PC-9 (cell line): ENCODE measurements at regions not wholly inside any gene's neighbourhood (a gene's known extent, or its start where the extent isn't known, plus 50 kb on each side); places are given as distances from the start of the nearest gene placed in this dataset.

ENCODE experiments used
- BruUV-seq: library from RNA; stranded (reverse); fragments of 400-500 nt; replicated peaks from 2 replicates; lab custom pipeline; 2021; lab: Mats Ljungman, UMichigan
- CTCF ChIA-PET: fragments of 300-600 bp; sonication (Branson Sonifier 250); formaldehyde crosslinking; loops from one replicate; lab custom pipeline; 2022; ENCODE audit warnings: antibody characterized with exemption; lab: Charles Lee
- POLR2A ChIA-PET: fragments of 300-600 bp; sonication (Branson Sonifier 250); formaldehyde crosslinking; loops from one replicate; lab custom pipeline; 2022; ENCODE audit warnings: antibody characterized with exemption; ENCODE audit not compliant: unreplicated experiment; lab: Charles Lee
- DNase-seq, 2 experiments: peaks; one replicate each; pipeline versions ENCODE4 v3.0.0 to v3.0.0-alpha.2; 2015 to 2022; ENCODE audit warnings: mixed read lengths in 1 of 2
- H2AFZ ChIP-seq: fragments of 200-600 bp; sonication (generic); 2 replicates; pipeline ENCODE4 v1.8.1; 2017; ENCODE audit warnings: antibody characterized with exemption
- H3F3A ChIP-seq: fragments of 200-600 bp; sonication (generic); 2 replicates; pipeline ENCODE4 v1.8.1; 2017; ENCODE audit warnings: antibody characterized with exemption, mild to moderate bottlenecking, low read depth; ENCODE audit not compliant: insufficient read depth
- H3K27ac ChIP-seq: fragments of 200-600 bp; sonication (generic); 2 replicates; pipeline ENCODE4 v1.6.1; 2016; ENCODE audit warnings: mixed run types
- H3K27me3 ChIP-seq: fragments of 200-600 bp; sonication (generic); 2 replicates; pipeline ENCODE4 v1.6.1; 2016; ENCODE audit warnings: low read depth, mixed run types; ENCODE audit not compliant: insufficient read depth
- H3K36me3 ChIP-seq: fragments of 200-600 bp; sonication (generic); 2 replicates; pipeline ENCODE4 v1.6.1; 2016; ENCODE audit warnings: low read depth, mixed run types
- H3K4me1 ChIP-seq: fragments of 200-600 bp; sonication (generic); replicated peaks from 2 replicates; pipeline ENCODE4 v1.6.1; 2016; ENCODE audit warnings: mixed run types; ENCODE audit not compliant: insufficient read depth
- H3K4me2 ChIP-seq: fragments of 200-600 bp; sonication (generic); 2 replicates; pipeline ENCODE4 v1.6.1; 2017; ENCODE audit warnings: mixed run types
- H3K4me3 ChIP-seq: fragments of 200-600 bp; sonication (generic); 2 replicates; pipeline ENCODE4 v1.6.1; 2016; ENCODE audit warnings: mixed run types
- H3K79me2 ChIP-seq: fragments of 200-600 bp; sonication (generic); 2 replicates; pipeline ENCODE4 v1.6.1; 2017; ENCODE audit warnings: low read depth, mixed run types
- H3K9me2 ChIP-seq: fragments of 200-600 bp; sonication (generic); 2 replicates; pipeline ENCODE4 v1.8.1; 2017; ENCODE audit warnings: mild to moderate bottlenecking; ENCODE audit not compliant: insufficient read depth
- H3K9me3 ChIP-seq: fragments of 200-600 bp; sonication (generic); 2 replicates; pipeline ENCODE4 v1.8.1; 2016; ENCODE audit warnings: low read depth; ENCODE audit not compliant: insufficient read depth
- H4K20me1 ChIP-seq: fragments of 200-600 bp; sonication (generic); 2 replicates; pipeline ENCODE4 v1.8.1; 2017; ENCODE audit not compliant: insufficient read depth
- EZH2 ChIP-seq: fragments of 200-600 bp; sonication (generic); IDR thresholded peaks from 2 replicates; pipeline ENCODE4 v1.8.0; 2017; ENCODE audit warnings: antibody characterized with exemption, low read depth
- intact Hi-C: fragments of 100-400 bp; cut with micrococcal nuclease; formaldehyde crosslinking; loops from one replicate; pipeline ENCODE4 v1.10.0; 2022; ENCODE audit not compliant: unreplicated experiment
- TF ChIP-seq, protein P1 (sequence below): fragments of 200-600 bp; sonication (generic); conservative IDR thresholded peaks from 2 replicates; pipeline ENCODE4 v1.6.1; 2017; ENCODE audit warnings: mixed run types, antibody characterized with exemption, mild to moderate bottlenecking, moderate library complexity

- H3K27me3 ChIP-seq = no peaks in the 10 kb centered on the region
- no peak overlapping the region for H3K27ac ChIP-seq
- H3K4me1 ChIP-seq = no peaks in the 10 kb centered on the region
- ChIA-PET CTCF (no interaction called here), POLR2A (no interaction called here)
- no peak overlapping the region for H3K4me2 ChIP-seq
- no peak overlapping the region for H3K4me3 ChIP-seq
- no peaks in the 10 kb centered on the region for H3K9me3 ChIP-seq
- H2AFZ ChIP-seq = no peak overlapping the region
- no peaks in the 10 kb centered on the region for H4K20me1 ChIP-seq
- H3K9me2 ChIP-seq = no peaks in the 10 kb centered on the region
- intact Hi-C loops = no loop called here
- H3F3A ChIP-seq = no peaks in the 10 kb centered on the region
- DNase-seq = no peak
- no peaks in the 10 kb centered on the region for H3K79me2 ChIP-seq
- TF ChIP-seq EZH2 = no peak
- TF ChIP-seq, protein P1, sequence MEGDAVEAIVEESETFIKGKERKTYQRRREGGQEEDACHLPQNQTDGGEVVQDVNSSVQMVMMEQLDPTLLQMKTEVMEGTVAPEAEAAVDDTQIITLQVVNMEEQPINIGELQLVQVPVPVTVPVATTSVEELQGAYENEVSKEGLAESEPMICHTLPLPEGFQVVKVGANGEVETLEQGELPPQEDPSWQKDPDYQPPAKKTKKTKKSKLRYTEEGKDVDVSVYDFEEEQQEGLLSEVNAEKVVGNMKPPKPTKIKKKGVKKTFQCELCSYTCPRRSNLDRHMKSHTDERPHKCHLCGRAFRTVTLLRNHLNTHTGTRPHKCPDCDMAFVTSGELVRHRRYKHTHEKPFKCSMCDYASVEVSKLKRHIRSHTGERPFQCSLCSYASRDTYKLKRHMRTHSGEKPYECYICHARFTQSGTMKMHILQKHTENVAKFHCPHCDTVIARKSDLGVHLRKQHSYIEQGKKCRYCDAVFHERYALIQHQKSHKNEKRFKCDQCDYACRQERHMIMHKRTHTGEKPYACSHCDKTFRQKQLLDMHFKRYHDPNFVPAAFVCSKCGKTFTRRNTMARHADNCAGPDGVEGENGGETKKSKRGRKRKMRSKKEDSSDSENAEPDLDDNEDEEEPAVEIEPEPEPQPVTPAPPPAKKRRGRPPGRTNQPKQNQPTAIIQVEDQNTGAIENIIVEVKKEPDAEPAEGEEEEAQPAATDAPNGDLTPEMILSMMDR = no peak
- H3K36me3 ChIP-seq = no peaks in the 10 kb centered on the region
- no TSS peak for BruUV-seq
Measured at GRCh38 chr13:74891610-74892009, 590.4 kb downstream of the TBC1D4 start.

DNA sequence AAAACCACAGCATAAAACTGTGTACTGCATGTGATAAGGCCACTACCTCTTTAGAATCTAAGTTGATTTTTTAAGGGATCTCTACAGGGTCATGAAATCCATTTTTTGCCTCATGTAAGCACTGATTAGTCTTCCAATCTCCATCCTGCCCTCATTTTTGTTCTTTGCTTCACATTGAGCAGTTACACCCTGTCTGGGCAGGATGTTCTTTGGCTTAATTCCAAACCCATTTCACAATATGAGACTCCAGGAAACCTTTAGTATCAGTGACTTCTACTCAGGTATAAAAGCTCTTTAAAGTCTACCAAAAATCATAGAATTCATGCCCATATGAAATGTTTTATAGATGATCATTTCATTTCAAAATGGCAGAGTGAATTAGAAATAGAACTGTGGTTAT, 592.6 kb downstream of the TBC1D4 start:
- Histone ChIP-seq H3K27ac (no peak overlapping the region), H4K20me1 (no peaks in the 10 kb centered on the region), H3K9me2 (no peaks in the 10 kb centered on the region), H3K4me3 (no peak overlapping the region), H2AFZ (no peak overlapping the region), H3F3A (no peaks in the 10 kb centered on the region), H3K4me2 (no peak overlapping the region), H3K4me1 (no peaks in the 10 kb centered on the region), H3K9me3 (no peaks in the 10 kb centered on the region), H3K36me3 (no peaks in the 10 kb centered on the region), H3K27me3 (no peaks in the 10 kb centered on the region), H3K79me2 (no peaks in the 10 kb centered on the region)
- POLR2A ChIA-PET = no interaction called here
- intact Hi-C loops = no loop called here
- BruUV-seq = no TSS peak
- no peak for DNase-seq
- CTCF ChIA-PET = no interaction called here
- TF ChIP-seq, protein P1 = no peak
- TF ChIP-seq EZH2 = no peak

DNA sequence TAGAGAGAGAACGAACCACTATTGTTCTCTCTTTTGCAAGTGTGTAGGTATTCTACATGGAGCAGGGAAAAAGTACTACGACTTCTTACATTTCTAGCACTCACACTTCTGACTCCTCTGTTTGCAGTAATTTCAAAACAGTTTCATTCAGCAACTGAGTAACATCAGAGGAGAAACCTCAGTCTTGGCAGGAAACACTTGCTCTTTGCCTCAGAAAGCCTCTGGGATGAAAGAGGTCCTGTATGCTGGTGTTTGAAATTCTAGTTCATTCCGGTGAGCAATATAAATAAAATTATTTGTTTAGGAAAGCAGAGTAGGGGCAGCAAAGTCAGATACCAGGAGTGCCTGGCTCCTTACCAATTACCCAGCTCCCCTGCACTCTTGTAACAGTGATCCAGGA, 595.5 kb downstream of the TBC1D4 start:
- H3K9me2 ChIP-seq = no peaks in the 10 kb centered on the region
- H4K20me1 ChIP-seq = no peaks in the 10 kb centered on the region
- no peak for DNase-seq
- no peaks in the 10 kb centered on the region for H3K27me3 ChIP-seq
- intact Hi-C loops = no loop called here
- TF ChIP-seq, protein P1 = no peak
- TF ChIP-seq EZH2 = no peak
- H3K4me3 ChIP-seq = no peak overlapping the region
- no peak overlapping the region for H3K27ac ChIP-seq
- no peak overlapping the region for H2AFZ ChIP-seq
- ChIA-PET POLR2A (no interaction called here), CTCF (no interaction called here)
- no peaks in the 10 kb centered on the region for H3K79me2 ChIP-seq
- no peaks in the 10 kb centered on the region for H3K9me3 ChIP-seq
- BruUV-seq = no TSS peak
- H3F3A ChIP-seq = no peaks in the 10 kb centered on the region
- no peak overlapping the region for H3K4me2 ChIP-seq
- no peaks in the 10 kb centered on the region for H3K36me3 ChIP-seq
- no peaks in the 10 kb centered on the region for H3K4me1 ChIP-seq
